ENCODE measurements at regions not wholly inside any gene's neighbourhood (a gene's known extent, or its start where the extent isn't known, plus 50 kb on each side); places are given as distances from the start of the nearest gene placed in this dataset.
"Not testable (repeated sequence)": the region's sequence is repeated elsewhere in the genome, so short reads cannot be mapped to it uniquely, and the experiment has no call there.

GRCh38 chr12:60602601-60603000 is 1006.8 kb downstream of the SLC16A7 start:
- peaks cover 15% of the 10 kb centered on the region for H3K9me3 Mint-ChIP-seq
- intact Hi-C loops (cut with DNase I, micrococcal nuclease), result no loop called here
- Histone ChIP-seq H3K27ac (ENCODE audit: low read depth in 1 of 2, low read length in 2 of 2) (no peak overlapping the region), H3K4me3 (ENCODE audit: low read length) (no peak overlapping the region), H3K36me3 (ENCODE audit: insufficient read depth, low read length) (no peaks in the 10 kb centered on the region), H3K4me1 (ENCODE audit: insufficient read depth, low read length) (no peaks in the 10 kb centered on the region), H3K27me3 (ENCODE audit: control insufficient read depth in 1 of 2, insufficient read depth in 2 of 2, low read length in 2 of 2) (no peaks in the 10 kb centered on the region), H3K9me3 (ENCODE audit: control insufficient read depth in 1 of 2, insufficient read depth in 1 of 2, low read length in 2 of 2) (no peaks in the 10 kb centered on the region)
- TF ChIP-seq, protein P1, sequence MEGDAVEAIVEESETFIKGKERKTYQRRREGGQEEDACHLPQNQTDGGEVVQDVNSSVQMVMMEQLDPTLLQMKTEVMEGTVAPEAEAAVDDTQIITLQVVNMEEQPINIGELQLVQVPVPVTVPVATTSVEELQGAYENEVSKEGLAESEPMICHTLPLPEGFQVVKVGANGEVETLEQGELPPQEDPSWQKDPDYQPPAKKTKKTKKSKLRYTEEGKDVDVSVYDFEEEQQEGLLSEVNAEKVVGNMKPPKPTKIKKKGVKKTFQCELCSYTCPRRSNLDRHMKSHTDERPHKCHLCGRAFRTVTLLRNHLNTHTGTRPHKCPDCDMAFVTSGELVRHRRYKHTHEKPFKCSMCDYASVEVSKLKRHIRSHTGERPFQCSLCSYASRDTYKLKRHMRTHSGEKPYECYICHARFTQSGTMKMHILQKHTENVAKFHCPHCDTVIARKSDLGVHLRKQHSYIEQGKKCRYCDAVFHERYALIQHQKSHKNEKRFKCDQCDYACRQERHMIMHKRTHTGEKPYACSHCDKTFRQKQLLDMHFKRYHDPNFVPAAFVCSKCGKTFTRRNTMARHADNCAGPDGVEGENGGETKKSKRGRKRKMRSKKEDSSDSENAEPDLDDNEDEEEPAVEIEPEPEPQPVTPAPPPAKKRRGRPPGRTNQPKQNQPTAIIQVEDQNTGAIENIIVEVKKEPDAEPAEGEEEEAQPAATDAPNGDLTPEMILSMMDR (IDR thresholded peaks at IDR 0.05), result no peak
- no peaks in the 10 kb centered on the region for H3K36me3 Mint-ChIP-seq (ENCODE audit: low read depth)
- DNase-seq, result no peak
- H3K4me1 Mint-ChIP-seq (ENCODE audit: low read depth), result no peaks in the 10 kb centered on the region
- no peaks in the 10 kb centered on the region for H3K27me3 Mint-ChIP-seq
- POLR2A ChIA-PET, result no interaction called here
- no peak for ATAC-seq (ENCODE audit: poor library complexity)
- no peak overlapping the region for H3K4me3 Mint-ChIP-seq
- CTCF ChIA-PET, result no interaction called here
- no peak overlapping the region for H3K27ac Mint-ChIP-seq

DNA sequence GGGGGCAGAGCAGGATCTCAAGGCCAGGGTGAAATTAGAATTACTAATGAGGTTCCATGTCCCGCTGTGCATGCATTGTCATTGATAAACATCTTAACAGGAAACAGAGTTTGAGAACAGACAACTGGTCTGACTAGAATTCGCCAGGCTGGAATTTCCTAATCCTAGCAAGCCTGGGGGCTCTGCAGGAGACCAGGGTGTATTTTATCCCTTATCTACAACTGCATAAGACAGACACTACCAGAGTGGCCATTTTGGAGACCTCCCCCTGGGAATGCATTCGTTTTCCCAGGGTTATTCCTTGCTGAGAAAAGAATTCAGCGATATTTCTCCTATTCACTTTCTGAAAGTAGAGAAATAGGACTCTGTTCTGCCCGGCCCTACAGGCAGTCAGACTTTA is 1007.6 kb downstream of the SLC16A7 start:
- CTCF ChIA-PET; H3K4me3 ChIP-seq (ENCODE audit: low read length); H3K27ac Mint-ChIP-seq; H3K4me3 Mint-ChIP-seq; intact Hi-C loops (cut with DNase I, micrococcal nuclease); ATAC-seq (ENCODE audit: poor library complexity); H3K4me1 ChIP-seq (ENCODE audit: insufficient read depth, low read length); DNase-seq; H3K36me3 ChIP-seq (ENCODE audit: insufficient read depth, low read length); H3K27ac ChIP-seq (ENCODE audit: low read depth in 1 of 2, low read length in 2 of 2); POLR2A ChIA-PET; H3K9me3 ChIP-seq (ENCODE audit: control insufficient read depth in 1 of 2, insufficient read depth in 1 of 2, low read length in 2 of 2); H3K27me3 Mint-ChIP-seq; H3K4me1 Mint-ChIP-seq (ENCODE audit: low read depth); H3K36me3 Mint-ChIP-seq (ENCODE audit: low read depth); H3K27me3 ChIP-seq (ENCODE audit: control insufficient read depth in 1 of 2, insufficient read depth in 2 of 2, low read length in 2 of 2): not testable (repeated sequence)
- H3K9me3 Mint-ChIP-seq, result peaks cover 16% of the 10 kb centered on the region

DNA sequence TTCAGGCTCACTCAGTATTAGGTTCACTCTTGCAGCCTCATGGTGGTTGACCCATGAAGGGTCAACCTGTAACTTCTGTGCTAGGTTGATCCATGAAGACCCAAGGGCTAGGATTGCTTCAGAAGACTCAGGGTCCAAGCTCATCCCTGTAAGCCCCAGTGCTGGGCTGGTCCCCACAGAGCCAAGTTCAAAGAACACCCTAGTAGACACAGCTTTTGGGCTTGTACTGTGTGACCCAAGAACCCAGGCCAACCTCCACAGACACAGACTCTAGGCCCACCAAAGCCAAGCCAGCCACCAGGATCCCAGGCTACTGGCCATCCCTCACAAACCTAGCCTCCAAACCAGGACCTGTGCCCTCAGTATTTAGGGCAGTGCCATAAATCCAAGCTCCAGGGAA is 1020.6 kb downstream of the SLC16A7 start:
- Mint-ChIP-seq H3K27ac (no peak overlapping the region), H3K4me1 (ENCODE audit: low read depth) (no peaks in the 10 kb centered on the region), H3K4me3 (no peak overlapping the region), H3K27me3 (no peaks in the 10 kb centered on the region), H3K36me3 (ENCODE audit: low read depth) (no peaks in the 10 kb centered on the region), H3K9me3 (peaks cover 5% of the 10 kb centered on the region)
- no peak overlapping the region for H3K27ac ChIP-seq (ENCODE audit: low read depth in 1 of 2, low read length in 2 of 2)
- H3K9me3 ChIP-seq (ENCODE audit: control insufficient read depth in 1 of 2, insufficient read depth in 1 of 2, low read length in 2 of 2), result peaks cover 0 to 30% of the 10 kb centered on the region in 2 experiments
- H3K27me3 ChIP-seq (ENCODE audit: control insufficient read depth in 1 of 2, insufficient read depth in 2 of 2, low read length in 2 of 2), result no peaks in the 10 kb centered on the region
- H3K36me3 ChIP-seq (ENCODE audit: insufficient read depth, low read length), result no peaks in the 10 kb centered on the region
- ChIA-PET POLR2A (no interaction called here), CTCF (no interaction called here)
- TF ChIP-seq, protein P1 (IDR thresholded peaks at IDR 0.05), result no peak
- intact Hi-C loops (cut with DNase I, micrococcal nuclease), result no loop called here
- H3K4me1 ChIP-seq (ENCODE audit: insufficient read depth, low read length), result no peaks in the 10 kb centered on the region
- DNase-seq (no peak), ATAC-seq (ENCODE audit: poor library complexity) (no peak)
- H3K4me3 ChIP-seq (ENCODE audit: low read length), result no peak overlapping the region

- CTCF ChIA-PET, result no interaction called here
- POLR2A ChIA-PET, result no interaction called here
Measured at GRCh38 chr12:60630796-60631195, 1035.0 kb downstream of the SLC16A7 start.

More at GRCh38 chr12:60630796-60631195, 1035.0 kb downstream of the SLC16A7 start:
- Histone ChIP-seq H3K36me3 (ENCODE audit: insufficient read depth, low read length) (no peaks in the 10 kb centered on the region), H3K27me3 (ENCODE audit: control insufficient read depth in 1 of 2, insufficient read depth in 2 of 2, low read length in 2 of 2) (no peaks in the 10 kb centered on the region), H3K9me3 (ENCODE audit: control insufficient read depth in 1 of 2, insufficient read depth in 1 of 2, low read length in 2 of 2) (no peaks in the 10 kb centered on the region), H3K4me1 (ENCODE audit: insufficient read depth, low read length) (no peaks in the 10 kb centered on the region), H3K27ac (ENCODE audit: low read depth in 1 of 2, low read length in 2 of 2) (no peak overlapping the region), H3K4me3 (ENCODE audit: low read length) (no peak overlapping the region)
- TF ChIP-seq, protein P1 (IDR thresholded peaks at IDR 0.05), result no peak
- Mint-ChIP-seq H3K9me3 (no peaks in the 10 kb centered on the region), H3K27me3 (no peaks in the 10 kb centered on the region), H3K4me1 (ENCODE audit: low read depth) (no peaks in the 10 kb centered on the region), H3K27ac (no peak overlapping the region), H3K4me3 (no peak overlapping the region), H3K36me3 (ENCODE audit: low read depth) (no peaks in the 10 kb centered on the region)
- no peak for ATAC-seq (ENCODE audit: poor library complexity)
- intact Hi-C loops (cut with DNase I, micrococcal nuclease), result no loop called here
- no peak for DNase-seq
